SK-N-SH treated with all-trans-retinoic acid at 6 μM for 48 hours (cell line): ENCODE measurements at regions not wholly inside any gene's neighbourhood (a gene's known extent, or its start where the extent isn't known, plus 50 kb on each side); places are given as distances from the start of the nearest gene placed in this dataset.
"Not testable (repeated sequence)": the region's sequence is repeated elsewhere in the genome, so short reads cannot be mapped to it uniquely, and the experiment has no call there.

Source experiments
- ATAC-seq: fragments of 200-7000 bp; cut with Tn5 transposase; 3 replicates; pipeline ENCODE4 v1.9.1; 2020; ENCODE audit warnings: mild to moderate bottlenecking, moderate library complexity
- ARNTL ChIP-seq: fragments of 450-650 bp; formaldehyde crosslinking; IDR thresholded peaks from 2 replicates; pipeline ENCODE4 v1.5.0; 2020; ENCODE audit warnings: low read depth, mild to moderate bottlenecking, moderate library complexity, borderline replicate concordance
- BACH2 ChIP-seq: fragments of 250-450 bp; sonication (Bioruptor Pico); IDR thresholded peaks from 2 replicates; pipeline ENCODE4 v1.9.0; 2021; ENCODE audit warnings: mild to moderate bottlenecking, borderline replicate concordance
- CSDC2 ChIP-seq: fragments of 250-450 bp; sonication (Bioruptor Pico); IDR thresholded peaks from 2 replicates; pipeline ENCODE4 v1.5.0; 2020; ENCODE audit warnings: mild to moderate bottlenecking, moderate library complexity
- ESRRG ChIP-seq: fragments of 250-450 bp; sonication (Bioruptor Pico); IDR thresholded peaks from 2 replicates; pipeline ENCODE4 v1.6.1; 2021; ENCODE audit warnings: mild to moderate bottlenecking
- GLIS3 ChIP-seq: fragments of 250-450 bp; sonication (Bioruptor Pico); IDR thresholded peaks from 2 replicates; pipeline ENCODE4 v1.5.0; 2020; ENCODE audit warnings: mild to moderate bottlenecking, moderate library complexity
- ISL1 ChIP-seq: fragments of 250-450 bp; sonication (Bioruptor Pico); IDR thresholded peaks from 2 replicates; pipeline ENCODE4 v2.1.2; 2022; ENCODE audit warnings: mild to moderate bottlenecking, moderate library complexity
- OSR1 ChIP-seq: fragments of 250-450 bp; sonication (Bioruptor Pico); IDR thresholded peaks from 2 replicates; pipeline ENCODE4 v1.8.0; 2022; ENCODE audit warnings: moderate library complexity, mild to moderate bottlenecking, inconsistent platforms
- PPARA ChIP-seq: fragments of 250-450 bp; sonication (Bioruptor Pico); IDR thresholded peaks from 2 replicates; pipeline ENCODE4 v1.5.0; 2020; ENCODE audit warnings: mild to moderate bottlenecking, borderline replicate concordance
- RARB ChIP-seq: fragments of 250-450 bp; sonication (Bioruptor Pico); IDR thresholded peaks from 2 replicates; pipeline ENCODE4 v1.8.0; 2021; ENCODE audit warnings: mild to moderate bottlenecking, moderate library complexity
- SNAI2 ChIP-seq: fragments of 250-450 bp; sonication (Bioruptor Pico); IDR thresholded peaks from 2 replicates; pipeline ENCODE4 v1.5.0; 2020; ENCODE audit warnings: mild to moderate bottlenecking, moderate library complexity
- TCF4 ChIP-seq: fragments of 250-450 bp; sonication (Bioruptor Pico); IDR thresholded peaks from 2 replicates; pipeline ENCODE4 v1.8.0; 2021; ENCODE audit warnings: mild to moderate bottlenecking, moderate library complexity, borderline replicate concordance
- ZC3H10 ChIP-seq: fragments of 250-450 bp; sonication (Bioruptor Pico); IDR thresholded peaks from 2 replicates; pipeline ENCODE4 v1.5.1; 2021; ENCODE audit warnings: mild to moderate bottlenecking, moderate library complexity
- ZNF565 ChIP-seq: fragments of 450-650 bp; formaldehyde crosslinking; conservative IDR thresholded peaks from 2 replicates; pipeline ENCODE4 v1.5.0; 2020; ENCODE audit warnings: low read depth, mild to moderate bottlenecking, moderate library complexity
- ZNF70 ChIP-seq: fragments of 450-650 bp; formaldehyde crosslinking; IDR thresholded peaks from 2 replicates; pipeline ENCODE4 v1.5.0; 2020; ENCODE audit warnings: mild to moderate bottlenecking, moderate library complexity
- ZNF8 ChIP-seq: fragments of 450-650 bp; formaldehyde crosslinking; IDR thresholded peaks from 2 replicates; pipeline ENCODE4 v1.5.0; 2020; ENCODE audit warnings: mild to moderate bottlenecking, moderate library complexity
- TF ChIP-seq, protein P1 (sequence below): fragments of 250-450 bp; sonication (Bioruptor Pico); IDR thresholded peaks from 2 replicates; pipeline ENCODE4 v1.8.0; 2021; ENCODE audit warnings: low read depth, mild to moderate bottlenecking, moderate library complexity, borderline replicate concordance
- TF ChIP-seq, protein P2 (sequence below): fragments of 250-450 bp; sonication (Bioruptor Pico); IDR thresholded peaks from 2 replicates; pipeline ENCODE4 v1.5.1; 2020; ENCODE audit warnings: low read depth, mild to moderate bottlenecking, moderate library complexity
- TF ChIP-seq, protein P3 (sequence below): fragments of 250-450 bp; sonication (Bioruptor Pico); IDR thresholded peaks from 2 replicates; pipeline ENCODE4 v1.8.0; 2020; ENCODE audit warnings: mild to moderate bottlenecking, moderate library complexity, borderline replicate concordance
- TF ChIP-seq, protein P4 (sequence below): fragments of 250-450 bp; sonication (Bioruptor Pico); IDR thresholded peaks from 2 replicates; pipeline ENCODE4 v1.5.1; 2021; ENCODE audit warnings: mild to moderate bottlenecking, moderate library complexity
- TF ChIP-seq, protein P5 (sequence below): fragments of 250-450 bp; sonication (Bioruptor Pico); IDR thresholded peaks from 2 replicates; pipeline ENCODE4 v1.5.0; 2020; ENCODE audit warnings: mild to moderate bottlenecking, moderate library complexity

DNA sequence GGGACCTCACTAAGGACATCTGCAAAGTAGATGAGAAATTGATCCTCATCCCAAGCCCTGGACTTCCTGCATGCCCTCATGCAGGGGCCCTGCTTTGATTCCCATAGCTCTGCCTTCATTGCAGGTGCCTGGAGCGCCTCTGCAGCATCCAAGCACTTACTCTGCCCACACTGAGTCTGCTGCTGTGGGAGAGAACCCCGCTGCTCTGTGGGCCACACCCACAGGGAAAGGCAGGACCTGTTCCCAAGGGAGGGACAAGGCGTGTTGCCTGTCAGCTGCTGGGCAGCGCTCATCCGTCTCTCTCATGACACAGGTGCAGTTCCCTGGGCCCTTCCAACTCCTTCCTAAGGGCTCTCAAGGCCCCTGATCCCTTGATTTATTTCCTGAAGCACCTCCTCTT is 266.8 kb upstream of the SMIM21 start:
- TF ChIP-seq SNAI2 (CRISPR knock-in tag) = no peak
- TF ChIP-seq ZC3H10 (CRISPR knock-in tag) = no peak
- TF ChIP-seq, protein P1, sequence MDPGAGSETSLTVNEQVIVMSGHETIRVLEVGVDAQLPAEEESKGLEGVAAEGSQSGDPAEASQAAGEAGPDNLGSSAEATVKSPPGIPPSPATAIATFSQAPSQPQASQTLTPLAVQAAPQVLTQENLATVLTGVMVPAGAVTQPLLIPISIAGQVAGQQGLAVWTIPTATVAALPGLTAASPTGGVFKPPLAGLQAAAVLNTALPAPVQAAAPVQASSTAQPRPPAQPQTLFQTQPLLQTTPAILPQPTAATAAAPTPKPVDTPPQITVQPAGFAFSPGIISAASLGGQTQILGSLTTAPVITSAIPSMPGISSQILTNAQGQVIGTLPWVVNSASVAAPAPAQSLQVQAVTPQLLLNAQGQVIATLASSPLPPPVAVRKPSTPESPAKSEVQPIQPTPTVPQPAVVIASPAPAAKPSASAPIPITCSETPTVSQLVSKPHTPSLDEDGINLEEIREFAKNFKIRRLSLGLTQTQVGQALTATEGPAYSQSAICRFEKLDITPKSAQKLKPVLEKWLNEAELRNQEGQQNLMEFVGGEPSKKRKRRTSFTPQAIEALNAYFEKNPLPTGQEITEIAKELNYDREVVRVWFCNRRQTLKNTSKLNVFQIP (CRISPR knock-in tag) = no peak
- TF ChIP-seq BACH2 (CRISPR knock-in tag) = no peak
- TF ChIP-seq ARNTL (CRISPR knock-in tag) = no peak
- no peak for TF ChIP-seq TCF4 (CRISPR knock-in tag)
- TF ChIP-seq RARB = no peak
- TF ChIP-seq ESRRG (CRISPR knock-in tag) = no peak
- TF ChIP-seq, protein P2, sequence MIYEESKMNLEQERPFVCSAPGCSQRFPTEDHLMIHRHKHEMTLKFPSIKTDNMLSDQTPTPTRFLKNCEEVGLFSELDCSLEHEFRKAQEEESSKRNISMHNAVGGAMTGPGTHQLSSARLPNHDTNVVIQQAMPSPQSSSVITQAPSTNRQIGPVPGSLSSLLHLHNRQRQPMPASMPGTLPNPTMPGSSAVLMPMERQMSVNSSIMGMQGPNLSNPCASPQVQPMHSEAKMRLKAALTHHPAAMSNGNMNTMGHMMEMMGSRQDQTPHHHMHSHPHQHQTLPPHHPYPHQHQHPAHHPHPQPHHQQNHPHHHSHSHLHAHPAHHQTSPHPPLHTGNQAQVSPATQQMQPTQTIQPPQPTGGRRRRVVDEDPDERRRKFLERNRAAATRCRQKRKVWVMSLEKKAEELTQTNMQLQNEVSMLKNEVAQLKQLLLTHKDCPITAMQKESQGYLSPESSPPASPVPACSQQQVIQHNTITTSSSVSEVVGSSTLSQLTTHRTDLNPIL = no peak
- TF ChIP-seq ISL1 (CRISPR knock-in tag) = no peak
- no peak for ATAC-seq

DNA sequence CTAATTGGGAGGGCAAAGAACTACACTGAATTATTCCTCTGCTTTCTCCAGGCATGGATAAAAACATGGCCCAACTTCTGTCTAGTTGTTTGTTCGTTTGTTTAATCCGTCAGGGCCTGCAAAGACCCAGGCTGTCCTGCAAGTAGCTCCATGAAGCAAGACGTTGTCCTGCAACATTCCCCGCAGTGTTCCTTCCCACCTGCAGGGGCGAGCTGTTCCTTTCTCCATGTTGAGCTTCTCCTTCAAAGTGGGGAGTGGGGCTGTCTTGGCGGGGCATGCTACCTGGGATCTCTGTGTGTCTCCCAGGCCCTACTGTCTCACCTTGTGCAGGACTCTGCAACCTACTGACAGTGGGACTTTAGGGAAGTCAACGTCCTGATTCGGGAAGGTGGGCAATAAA is 264.0 kb upstream of the SMIM21 start:
- TF ChIP-seq ZNF70 (CRISPR knock-in tag) = no peak
- no peak for TF ChIP-seq ZNF8 (CRISPR knock-in tag)
- no peak for TF ChIP-seq GLIS3 (CRISPR knock-in tag)
- TF ChIP-seq RARB = no peak
- TF ChIP-seq ESRRG (CRISPR knock-in tag) = no peak
- TF ChIP-seq, protein P1 (CRISPR knock-in tag) = no peak
- TF ChIP-seq OSR1 = no peak
- no peak for TF ChIP-seq ZC3H10 (CRISPR knock-in tag)
- TF ChIP-seq, protein P3, sequence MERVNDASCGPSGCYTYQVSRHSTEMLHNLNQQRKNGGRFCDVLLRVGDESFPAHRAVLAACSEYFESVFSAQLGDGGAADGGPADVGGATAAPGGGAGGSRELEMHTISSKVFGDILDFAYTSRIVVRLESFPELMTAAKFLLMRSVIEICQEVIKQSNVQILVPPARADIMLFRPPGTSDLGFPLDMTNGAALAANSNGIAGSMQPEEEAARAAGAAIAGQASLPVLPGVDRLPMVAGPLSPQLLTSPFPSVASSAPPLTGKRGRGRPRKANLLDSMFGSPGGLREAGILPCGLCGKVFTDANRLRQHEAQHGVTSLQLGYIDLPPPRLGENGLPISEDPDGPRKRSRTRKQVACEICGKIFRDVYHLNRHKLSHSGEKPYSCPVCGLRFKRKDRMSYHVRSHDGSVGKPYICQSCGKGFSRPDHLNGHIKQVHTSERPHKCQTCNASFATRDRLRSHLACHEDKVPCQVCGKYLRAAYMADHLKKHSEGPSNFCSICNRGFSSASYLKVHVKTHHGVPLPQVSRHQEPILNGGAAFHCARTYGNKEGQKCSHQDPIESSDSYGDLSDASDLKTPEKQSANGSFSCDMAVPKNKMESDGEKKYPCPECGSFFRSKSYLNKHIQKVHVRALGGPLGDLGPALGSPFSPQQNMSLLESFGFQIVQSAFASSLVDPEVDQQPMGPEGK (CRISPR knock-in tag) = no peak
- no peak for TF ChIP-seq ZNF565 (CRISPR knock-in tag)
- TF ChIP-seq ARNTL (CRISPR knock-in tag) = no peak
- TF ChIP-seq, protein P4, sequence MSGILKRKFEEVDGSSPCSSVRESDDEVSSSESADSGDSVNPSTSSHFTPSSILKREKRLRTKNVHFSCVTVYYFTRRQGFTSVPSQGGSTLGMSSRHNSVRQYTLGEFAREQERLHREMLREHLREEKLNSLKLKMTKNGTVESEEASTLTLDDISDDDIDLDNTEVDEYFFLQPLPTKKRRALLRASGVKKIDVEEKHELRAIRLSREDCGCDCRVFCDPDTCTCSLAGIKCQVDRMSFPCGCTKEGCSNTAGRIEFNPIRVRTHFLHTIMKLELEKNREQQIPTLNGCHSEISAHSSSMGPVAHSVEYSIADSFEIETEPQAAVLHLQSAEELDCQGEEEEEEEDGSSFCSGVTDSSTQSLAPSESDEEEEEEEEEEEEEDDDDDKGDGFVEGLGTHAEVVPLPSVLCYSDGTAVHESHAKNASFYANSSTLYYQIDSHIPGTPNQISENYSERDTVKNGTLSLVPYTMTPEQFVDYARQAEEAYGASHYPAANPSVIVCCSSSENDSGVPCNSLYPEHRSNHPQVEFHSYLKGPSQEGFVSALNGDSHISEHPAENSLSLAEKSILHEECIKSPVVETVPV (CRISPR knock-in tag) = no peak
- no peak for TF ChIP-seq PPARA
- ATAC-seq = no peak

DNA sequence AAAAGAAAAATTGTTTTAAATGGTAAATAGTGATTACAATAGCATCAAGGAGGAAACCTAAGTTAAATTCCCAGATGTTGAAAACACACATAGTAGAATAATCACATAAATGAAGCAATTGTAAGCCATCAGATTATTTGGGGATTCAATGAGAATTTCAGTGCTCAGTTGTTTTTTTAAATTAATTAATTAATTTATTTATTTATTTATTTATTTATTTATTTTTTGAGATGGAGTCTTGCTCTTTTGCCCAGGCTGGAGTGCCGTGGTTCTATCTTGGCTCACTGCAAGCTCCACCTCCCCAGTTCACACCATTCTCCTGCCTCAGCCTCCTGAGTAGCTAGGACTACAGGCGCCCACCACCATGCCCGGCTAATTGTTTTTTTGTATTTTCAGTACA is 262.8 kb upstream of the SMIM21 start:
- not testable (repeated sequence) for ATAC-seq

DNA sequence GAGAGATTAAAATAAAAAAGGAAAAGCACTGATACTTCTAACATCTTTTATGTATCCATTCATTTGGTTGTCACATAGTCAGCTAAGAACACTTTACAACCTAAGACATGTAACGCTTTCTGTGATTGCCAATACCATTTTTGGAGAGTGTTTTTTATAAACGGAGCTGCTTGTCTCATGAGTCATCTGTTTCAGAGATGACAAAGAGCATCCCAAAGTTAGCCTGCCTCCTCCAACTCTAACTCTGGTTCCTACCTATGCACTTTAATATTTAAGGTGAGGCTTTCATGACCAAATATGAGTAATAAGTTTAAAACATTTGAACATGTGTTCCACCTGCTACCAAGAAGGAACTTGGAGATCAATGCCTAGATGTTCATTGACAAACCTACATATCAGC is 260.1 kb upstream of the SMIM21 start:
- TF ChIP-seq ISL1 (CRISPR knock-in tag) = no peak
- TF ChIP-seq, protein P5, sequence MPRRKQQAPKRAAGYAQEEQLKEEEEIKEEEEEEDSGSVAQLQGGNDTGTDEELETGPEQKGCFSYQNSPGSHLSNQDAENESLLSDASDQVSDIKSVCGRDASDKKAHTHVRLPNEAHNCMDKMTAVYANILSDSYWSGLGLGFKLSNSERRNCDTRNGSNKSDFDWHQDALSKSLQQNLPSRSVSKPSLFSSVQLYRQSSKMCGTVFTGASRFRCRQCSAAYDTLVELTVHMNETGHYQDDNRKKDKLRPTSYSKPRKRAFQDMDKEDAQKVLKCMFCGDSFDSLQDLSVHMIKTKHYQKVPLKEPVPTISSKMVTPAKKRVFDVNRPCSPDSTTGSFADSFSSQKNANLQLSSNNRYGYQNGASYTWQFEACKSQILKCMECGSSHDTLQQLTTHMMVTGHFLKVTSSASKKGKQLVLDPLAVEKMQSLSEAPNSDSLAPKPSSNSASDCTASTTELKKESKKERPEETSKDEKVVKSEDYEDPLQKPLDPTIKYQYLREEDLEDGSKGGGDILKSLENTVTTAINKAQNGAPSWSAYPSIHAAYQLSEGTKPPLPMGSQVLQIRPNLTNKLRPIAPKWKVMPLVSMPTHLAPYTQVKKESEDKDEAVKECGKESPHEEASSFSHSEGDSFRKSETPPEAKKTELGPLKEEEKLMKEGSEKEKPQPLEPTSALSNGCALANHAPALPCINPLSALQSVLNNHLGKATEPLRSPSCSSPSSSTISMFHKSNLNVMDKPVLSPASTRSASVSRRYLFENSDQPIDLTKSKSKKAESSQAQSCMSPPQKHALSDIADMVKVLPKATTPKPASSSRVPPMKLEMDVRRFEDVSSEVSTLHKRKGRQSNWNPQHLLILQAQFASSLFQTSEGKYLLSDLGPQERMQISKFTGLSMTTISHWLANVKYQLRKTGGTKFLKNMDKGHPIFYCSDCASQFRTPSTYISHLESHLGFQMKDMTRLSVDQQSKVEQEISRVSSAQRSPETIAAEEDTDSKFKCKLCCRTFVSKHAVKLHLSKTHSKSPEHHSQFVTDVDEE = no peak
- TF ChIP-seq ARNTL (CRISPR knock-in tag) = no peak
- no peak for TF ChIP-seq ZNF565 (CRISPR knock-in tag)
- no peak for TF ChIP-seq ESRRG (CRISPR knock-in tag)
- TF ChIP-seq ZC3H10 (CRISPR knock-in tag) = no peak
- no peak for TF ChIP-seq CSDC2
- no peak for TF ChIP-seq GLIS3 (CRISPR knock-in tag)
- no peak for TF ChIP-seq OSR1
- TF ChIP-seq, protein P3 (CRISPR knock-in tag) = no peak
- ATAC-seq = no peak
